HEK293 (cell line): ENCODE measurements at regions not wholly inside any gene's neighbourhood (a gene's known extent, or its start where the extent isn't known, plus 50 kb on each side); places are given as distances from the start of the nearest gene placed in this dataset.

ENCODE experiments used
- CTCF ChIA-PET: fragments of 350-600 bp; formaldehyde crosslinking; extraction: SDS; loops from one replicate; lab custom pipeline; 2021; ENCODE audit warnings: antibody characterized with exemption; lab: Yijun Ruan, JAX
- POLR2A ChIA-PET: fragments of 300-600 bp; formaldehyde crosslinking; extraction: SDS; loops from one replicate; lab custom pipeline; 2020; ENCODE audit warnings: antibody characterized with exemption, inconsistent platforms; lab: Yijun Ruan, JAX
- H3K27ac ChIP-seq: fragments of 200-500 bp; sonication (Bioruptor generic); 2 replicates; pipeline ENCODE4 v1.5.1; 2014; ENCODE audit warnings: low read depth, low read length, control low read depth, inconsistent platforms; ENCODE audit errors: extremely low read depth
- H3K36me3 ChIP-seq, 2 experiments: fragments of 200-500 bp in 1 of 2; sonication (Bioruptor generic) in 1 of 2; 1 replicate in 1 of 2; 2 replicates in 1 of 2; pipeline ENCODE4 v1.5.1; 2014 to 2017; ENCODE audit warnings: inconsistent platforms in 2 of 2, low read length in 2 of 2; ENCODE audit not compliant: control insufficient read depth in 2 of 2, insufficient read depth in 1 of 2
- H3K4me1 ChIP-seq: fragments of 200-500 bp; sonication (Bioruptor generic); 2 replicates; pipeline ENCODE4 v1.5.1; 2014; ENCODE audit warnings: mild to moderate bottlenecking, low read length, inconsistent platforms; ENCODE audit not compliant: control insufficient read depth, insufficient read depth
- H3K4me3 ChIP-seq: 2 replicates; pipeline ENCODE4 v1.5.1; 2011; ENCODE audit warnings: low read depth, mild to moderate bottlenecking, control low read depth, low read length, moderate library complexity
- H3K9me3 ChIP-seq: fragments of 200-500 bp; sonication (Bioruptor generic); 2 replicates; pipeline ENCODE4 v1.5.1; 2014; ENCODE audit warnings: low read depth, low read length, inconsistent platforms; ENCODE audit not compliant: control insufficient read depth, insufficient read depth
- EGR2 ChIP-seq: fragments of 450-650 bp; formaldehyde crosslinking; IDR thresholded peaks from 2 replicates; pipeline ENCODE4 v1.5.1; 2016; ENCODE audit warnings: low read depth, missing biosample characterization, missing genetic modification characterization
- GLIS1 ChIP-seq: fragments of 450-650 bp; formaldehyde crosslinking; IDR thresholded peaks from 2 replicates; pipeline ENCODE4 v1.5.1; 2016; ENCODE audit warnings: missing biosample characterization, missing genetic modification characterization
- MEIS1 ChIP-seq: sonication (generic); formaldehyde crosslinking; IDR thresholded peaks from 2 replicates; pipeline ENCODE4 v1.8.1; 2022; ENCODE audit warnings: missing genetic modification reagents, mild to moderate bottlenecking, borderline replicate concordance
- PRDM1 ChIP-seq: fragments of 450-650 bp; formaldehyde crosslinking; IDR thresholded peaks from 2 replicates; pipeline ENCODE4; 2016; ENCODE audit warnings: missing biosample characterization, missing genetic modification characterization
- SALL2 ChIP-seq: fragments of 450-650 bp; formaldehyde crosslinking; IDR thresholded peaks from 2 replicates; pipeline ENCODE4 v1.5.0; 2017; ENCODE audit warnings: missing biosample characterization, mild to moderate bottlenecking, missing genetic modification characterization, borderline replicate concordance
- SCRT1 ChIP-seq: fragments of 450-650 bp; formaldehyde crosslinking; IDR thresholded peaks from 2 replicates; pipeline ENCODE4 v1.5.1; 2016; ENCODE audit warnings: missing biosample characterization, missing genetic modification characterization, borderline replicate concordance
- SETDB1 ChIP-seq: IDR thresholded peaks from one replicate; pipeline ENCODE4 v1.6.1; 2017; ENCODE audit warnings: mild to moderate bottlenecking, low read length, moderate library complexity, mixed read lengths; ENCODE audit not compliant: insufficient read length
- TRIM28 ChIP-seq: IDR thresholded peaks from 2 replicates; pipeline ENCODE4 v1.6.1; 2011; ENCODE audit warnings: low read length, control low read depth, borderline replicate concordance
- ZEB2 ChIP-seq: fragments of 450-650 bp; formaldehyde crosslinking; IDR thresholded peaks from 2 replicates; pipeline ENCODE4 v1.5.1; 2016; ENCODE audit warnings: missing biosample characterization, missing genetic modification characterization
- ZFP69B ChIP-seq: fragments of 450-650 bp; formaldehyde crosslinking; IDR thresholded peaks from 2 replicates; pipeline ENCODE4 v1.5.1; 2016; ENCODE audit warnings: missing biosample characterization, missing genetic modification characterization
- ZNF174 ChIP-seq: fragments of 450-650 bp; formaldehyde crosslinking; IDR thresholded peaks from 2 replicates; pipeline ENCODE4 v1.5.0; 2017; ENCODE audit warnings: missing biosample characterization, mild to moderate bottlenecking, missing genetic modification characterization
- ZNF391 ChIP-seq: fragments of 450-650 bp; formaldehyde crosslinking; IDR thresholded peaks from 2 replicates; pipeline ENCODE4 v1.5.1; 2016; ENCODE audit warnings: low read depth, missing biosample characterization, missing genetic modification characterization, borderline replicate concordance
- ZNF501 ChIP-seq: fragments of 450-650 bp; formaldehyde crosslinking; IDR thresholded peaks from 2 replicates; pipeline ENCODE4 v1.5.1; 2016; ENCODE audit warnings: missing biosample characterization, missing genetic modification characterization
- ZNF544 ChIP-seq: fragments of 450-650 bp; formaldehyde crosslinking; IDR thresholded peaks from 2 replicates; pipeline ENCODE4 v1.5.0; 2017; ENCODE audit warnings: missing biosample characterization, missing genetic modification characterization
- ZNF549 ChIP-seq: fragments of 450-650 bp; IDR thresholded peaks from 2 replicates; pipeline ENCODE4 v1.5.1; 2018; ENCODE audit warnings: missing biosample characterization, missing genetic modification characterization, mild to moderate bottlenecking, inconsistent platforms, moderate library complexity
- ZNF585B ChIP-seq: fragments of 450-650 bp; formaldehyde crosslinking; IDR thresholded peaks from 2 replicates; pipeline ENCODE4 v1.5.1; 2016; ENCODE audit warnings: missing biosample characterization, missing genetic modification characterization
- ZNF624 ChIP-seq: fragments of 450-650 bp; formaldehyde crosslinking; IDR thresholded peaks from 2 replicates; pipeline ENCODE4 v1.5.1; 2017; ENCODE audit warnings: missing biosample characterization, missing genetic modification characterization
- ZNF785 ChIP-seq: fragments of 450-650 bp; formaldehyde crosslinking; IDR thresholded peaks from 2 replicates; pipeline ENCODE4 v1.5.1; 2016; ENCODE audit warnings: missing biosample characterization, missing genetic modification characterization
- ZNF792 ChIP-seq: fragments of 450-650 bp; formaldehyde crosslinking; IDR thresholded peaks from 2 replicates; pipeline ENCODE4 v1.5.1; 2016; ENCODE audit warnings: missing biosample characterization, missing genetic modification characterization
- ZSCAN23 ChIP-seq: fragments of 450-650 bp; formaldehyde crosslinking; IDR thresholded peaks from 2 replicates; pipeline ENCODE4 v1.5.1; 2016; ENCODE audit warnings: missing biosample characterization, missing genetic modification characterization
- ZSCAN30 ChIP-seq: fragments of 450-650 bp; IDR thresholded peaks from 2 replicates; pipeline ENCODE4 v1.5.1; 2018; ENCODE audit warnings: missing biosample characterization, mild to moderate bottlenecking, missing genetic modification characterization, moderate library complexity
- TF ChIP-seq, protein P1 (sequence below): fragments of 450-650 bp; formaldehyde crosslinking; IDR thresholded peaks from 2 replicates; pipeline ENCODE4 v1.5.1; 2017; ENCODE audit warnings: missing biosample characterization, mild to moderate bottlenecking, missing genetic modification characterization, moderate library complexity
- TF ChIP-seq, protein P2 (sequence below): fragments of 450-650 bp; formaldehyde crosslinking; IDR thresholded peaks from 2 replicates; pipeline ENCODE4 v1.5.1; 2016; ENCODE audit warnings: missing biosample characterization, missing genetic modification characterization
- TF ChIP-seq, protein P3 (sequence below): fragments of 450-650 bp; formaldehyde crosslinking; IDR thresholded peaks from 2 replicates; pipeline ENCODE4 v1.5.1; 2016; ENCODE audit warnings: missing biosample characterization, missing genetic modification characterization, borderline replicate concordance
- TF ChIP-seq, protein P4 (sequence below): fragments of 450-650 bp; formaldehyde crosslinking; IDR thresholded peaks from 2 replicates; pipeline ENCODE4 v1.5.1; 2016; ENCODE audit warnings: missing biosample characterization, missing genetic modification characterization

DNA sequence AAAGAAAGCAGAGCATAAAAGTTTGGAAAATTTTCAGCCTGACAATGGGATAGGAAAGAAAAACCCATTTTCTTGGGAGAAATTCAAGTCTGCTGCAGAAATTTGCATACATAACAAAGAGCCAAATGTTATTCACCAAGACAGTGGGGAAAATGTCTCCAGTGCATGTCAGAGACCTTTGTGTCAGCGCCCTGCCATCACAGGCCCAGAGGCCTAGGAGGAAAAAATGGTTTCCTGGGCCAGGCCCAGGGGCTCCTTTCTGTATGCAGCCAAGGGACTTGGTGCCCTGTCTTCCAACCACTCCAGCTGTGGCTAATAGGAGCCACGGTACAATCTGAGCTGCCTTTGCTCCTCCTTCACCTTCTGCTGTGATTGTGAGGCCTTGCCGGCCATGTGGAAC is 189.1 kb upstream of the PITRM1 start:
- Histone ChIP-seq H3K27ac (no peak overlapping the region), H3K4me1 (no peaks in the 10 kb centered on the region), H3K9me3 (no peaks in the 10 kb centered on the region; the same call in none of the 2 replicates), H3K4me3 (no peak overlapping the region)
- POLR2A ChIA-PET, result no interaction called here
- TF ChIP-seq TRIM28 (peak; percentile 77; the same call in 1 of the 2 replicates), ZNF174 (tag by site-specific recombination) (no peak), SETDB1 (peak; percentile 93), ZNF585B (tag by site-specific recombination) (peak; percentile 96)
- TF ChIP-seq, protein P1, sequence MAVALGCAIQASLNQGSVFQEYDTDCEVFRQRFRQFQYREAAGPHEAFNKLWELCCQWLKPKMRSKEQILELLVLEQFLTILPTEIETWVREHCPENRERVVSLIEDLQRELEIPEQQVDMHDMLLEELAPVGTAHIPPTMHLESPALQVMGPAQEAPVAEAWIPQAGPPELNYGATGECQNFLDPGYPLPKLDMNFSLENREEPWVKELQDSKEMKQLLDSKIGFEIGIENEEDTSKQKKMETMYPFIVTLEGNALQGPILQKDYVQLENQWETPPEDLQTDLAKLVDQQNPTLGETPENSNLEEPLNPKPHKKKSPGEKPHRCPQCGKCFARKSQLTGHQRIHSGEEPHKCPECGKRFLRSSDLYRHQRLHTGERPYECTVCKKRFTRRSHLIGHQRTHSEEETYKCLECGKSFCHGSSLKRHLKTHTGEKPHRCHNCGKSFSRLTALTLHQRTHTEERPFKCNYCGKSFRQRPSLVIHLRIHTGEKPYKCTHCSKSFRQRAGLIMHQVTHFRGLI (tag by site-specific recombination), result no peak
- TF ChIP-seq, all 188 proteins: peak for 3
- CTCF ChIA-PET, result interaction anchor here (1.4 kb wide), 1 partner anchor 23 kb away, joined by 3 read pairs; no protein-coding TSS in a partner anchor
- H3K36me3 ChIP-seq, result no peaks in the 10 kb centered on the region

DNA sequence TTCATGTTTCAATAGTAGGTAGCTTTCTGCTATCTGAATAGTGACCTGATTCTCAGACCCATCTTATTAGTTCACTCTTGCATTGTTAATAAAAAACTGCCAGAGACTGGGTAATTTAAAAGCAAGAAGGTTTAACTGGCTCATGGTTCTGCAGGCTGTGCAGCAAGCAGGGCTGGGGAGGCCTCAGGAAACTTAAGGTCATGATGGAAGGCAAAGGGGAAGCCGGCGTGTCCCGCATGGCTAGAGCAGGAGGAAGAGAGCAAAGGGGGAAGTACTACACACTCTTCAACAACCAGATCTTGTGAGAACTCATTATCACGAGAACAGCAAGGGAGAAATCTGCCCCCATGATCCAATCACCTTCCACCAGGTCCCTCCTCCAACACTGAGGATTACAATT is 185.2 kb upstream of the PITRM1 start:
- Histone ChIP-seq H3K4me1 (no peaks in the 10 kb centered on the region), H3K9me3 (no peaks in the 10 kb centered on the region; the same call in none of the 2 replicates), H3K36me3 (no peaks in the 10 kb centered on the region), H3K4me3 (no peak overlapping the region), H3K27ac (no peak overlapping the region)
- ChIA-PET POLR2A (no interaction called here), CTCF (no interaction called here)
- TF ChIP-seq ZEB2 (tag by site-specific recombination), result no peak
- TF ChIP-seq, protein P2, sequence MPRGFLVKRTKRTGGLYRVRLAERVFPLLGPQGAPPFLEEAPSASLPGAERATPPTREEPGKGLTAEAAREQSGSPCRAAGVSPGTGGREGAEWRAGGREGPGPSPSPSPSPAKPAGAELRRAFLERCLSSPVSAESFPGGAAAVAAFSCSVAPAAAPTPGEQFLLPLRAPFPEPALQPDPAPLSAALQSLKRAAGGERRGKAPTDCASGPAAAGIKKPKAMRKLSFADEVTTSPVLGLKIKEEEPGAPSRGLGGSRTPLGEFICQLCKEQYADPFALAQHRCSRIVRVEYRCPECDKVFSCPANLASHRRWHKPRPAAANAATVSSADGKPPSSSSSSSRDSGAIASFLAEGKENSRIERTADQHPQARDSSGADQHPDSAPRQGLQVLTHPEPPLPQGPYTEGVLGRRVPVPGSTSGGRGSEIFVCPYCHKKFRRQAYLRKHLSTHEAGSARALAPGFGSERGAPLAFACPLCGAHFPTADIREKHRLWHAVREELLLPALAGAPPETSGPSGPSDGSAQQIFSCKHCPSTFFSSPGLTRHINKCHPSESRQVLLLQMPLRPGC, result no peak
- no peak for TF ChIP-seq ZSCAN30 (tag by site-specific recombination)
- no peak for TF ChIP-seq SALL2 (tag by site-specific recombination)
- TF ChIP-seq, protein P3, sequence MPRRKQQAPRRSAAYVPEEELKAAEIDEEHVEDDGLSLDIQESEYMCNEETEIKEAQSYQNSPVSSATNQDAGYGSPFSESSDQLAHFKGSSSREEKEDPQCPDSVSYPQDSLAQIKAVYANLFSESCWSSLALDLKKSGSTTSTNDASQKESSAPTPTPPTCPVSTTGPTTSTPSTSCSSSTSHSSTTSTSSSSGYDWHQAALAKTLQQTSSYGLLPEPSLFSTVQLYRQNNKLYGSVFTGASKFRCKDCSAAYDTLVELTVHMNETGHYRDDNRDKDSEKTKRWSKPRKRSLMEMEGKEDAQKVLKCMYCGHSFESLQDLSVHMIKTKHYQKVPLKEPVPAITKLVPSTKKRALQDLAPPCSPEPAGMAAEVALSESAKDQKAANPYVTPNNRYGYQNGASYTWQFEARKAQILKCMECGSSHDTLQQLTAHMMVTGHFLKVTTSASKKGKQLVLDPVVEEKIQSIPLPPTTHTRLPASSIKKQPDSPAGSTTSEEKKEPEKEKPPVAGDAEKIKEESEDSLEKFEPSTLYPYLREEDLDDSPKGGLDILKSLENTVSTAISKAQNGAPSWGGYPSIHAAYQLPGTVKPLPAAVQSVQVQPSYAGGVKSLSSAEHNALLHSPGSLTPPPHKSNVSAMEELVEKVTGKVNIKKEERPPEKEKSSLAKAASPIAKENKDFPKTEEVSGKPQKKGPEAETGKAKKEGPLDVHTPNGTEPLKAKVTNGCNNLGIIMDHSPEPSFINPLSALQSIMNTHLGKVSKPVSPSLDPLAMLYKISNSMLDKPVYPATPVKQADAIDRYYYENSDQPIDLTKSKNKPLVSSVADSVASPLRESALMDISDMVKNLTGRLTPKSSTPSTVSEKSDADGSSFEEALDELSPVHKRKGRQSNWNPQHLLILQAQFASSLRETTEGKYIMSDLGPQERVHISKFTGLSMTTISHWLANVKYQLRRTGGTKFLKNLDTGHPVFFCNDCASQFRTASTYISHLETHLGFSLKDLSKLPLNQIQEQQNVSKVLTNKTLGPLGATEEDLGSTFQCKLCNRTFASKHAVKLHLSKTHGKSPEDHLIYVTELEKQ (tag by site-specific recombination), result no peak
- no peak for TF ChIP-seq ZNF792 (tag by site-specific recombination)
- TF ChIP-seq EGR2 (tag by site-specific recombination), result no peak
- no peak for TF ChIP-seq ZNF391 (tag by site-specific recombination)
- TF ChIP-seq ZSCAN23 (tag by site-specific recombination), result no peak
- TF ChIP-seq MEIS1 (CRISPR knock-in tag), result no peak
- TF ChIP-seq GLIS1 (tag by site-specific recombination), result no peak
- TF ChIP-seq SCRT1 (tag by site-specific recombination), result no peak
- TF ChIP-seq ZNF785 (tag by site-specific recombination), result no peak
- TF ChIP-seq ZNF549, result no peak
- no peak for TF ChIP-seq ZNF624 (tag by site-specific recombination)
- TF ChIP-seq ZFP69B (tag by site-specific recombination), result no peak
- TF ChIP-seq, protein P4, sequence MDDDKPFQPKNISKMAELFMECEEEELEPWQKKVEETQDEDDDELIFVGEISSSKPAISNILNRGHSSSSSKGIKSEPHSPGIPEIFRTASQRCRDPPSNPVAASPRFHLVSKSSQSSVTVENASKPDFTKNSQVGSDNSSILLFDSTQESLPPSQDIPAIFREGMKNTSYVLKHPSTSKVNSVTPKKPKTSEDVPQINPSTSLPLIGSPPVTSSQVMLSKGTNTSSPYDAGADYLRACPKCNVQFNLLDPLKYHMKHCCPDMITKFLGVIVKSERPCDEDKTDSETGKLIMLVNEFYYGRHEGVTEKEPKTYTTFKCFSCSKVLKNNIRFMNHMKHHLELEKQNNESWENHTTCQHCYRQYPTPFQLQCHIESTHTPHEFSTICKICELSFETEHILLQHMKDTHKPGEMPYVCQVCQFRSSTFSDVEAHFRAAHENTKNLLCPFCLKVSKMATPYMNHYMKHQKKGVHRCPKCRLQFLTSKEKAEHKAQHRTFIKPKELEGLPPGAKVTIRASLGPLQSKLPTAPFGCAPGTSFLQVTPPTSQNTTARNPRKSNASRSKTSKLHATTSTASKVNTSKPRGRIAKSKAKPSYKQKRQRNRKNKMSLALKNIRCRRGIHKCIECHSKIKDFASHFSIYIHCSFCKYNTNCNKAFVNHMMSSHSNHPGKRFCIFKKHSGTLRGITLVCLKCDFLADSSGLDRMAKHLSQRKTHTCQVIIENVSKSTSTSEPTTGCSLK (tag by site-specific recombination), result no peak
- TF ChIP-seq ZNF501, result no peak
- TF ChIP-seq PRDM1 (tag by site-specific recombination), result no peak
- no peak for TF ChIP-seq ZNF544 (tag by site-specific recombination)
- TF ChIP-seq, all 188 proteins: peak for 0
